ENCODE measurements at regions not wholly inside any gene's neighbourhood (a gene's known extent, or its start where the extent isn't known, plus 50 kb on each side); places are given as distances from the start of the nearest gene placed in this dataset.

DNA sequence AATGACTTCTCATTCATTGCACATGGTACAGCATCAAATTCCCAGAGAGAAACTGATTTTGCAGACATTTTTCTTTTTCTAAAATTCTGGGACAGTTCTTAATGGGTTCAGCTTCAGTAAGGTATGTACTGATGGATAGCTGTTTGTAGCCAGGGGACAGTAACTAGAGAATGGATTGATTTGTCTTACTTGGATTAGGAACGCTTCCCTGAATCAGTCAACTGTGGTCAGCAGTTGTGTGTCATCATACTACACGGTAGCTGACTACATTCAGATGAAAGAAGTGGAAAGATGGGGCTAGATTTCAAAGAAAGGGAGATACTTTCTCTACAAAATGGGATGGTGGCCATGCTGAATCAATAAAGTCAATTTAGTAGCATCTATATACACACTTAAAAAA is 431.4 kb downstream of the GRB14 start:
- intact Hi-C loops (cut with DNase I), result no loop called here
- WGBS, result 82% methylated on average over 2 of the region's 2 CpGs
- no peak for DNase-seq (ENCODE audit: low spot score)
- Histone ChIP-seq H3K27me3 (replicated peaks; ENCODE audit: insufficient read depth) (no peaks in the 10 kb centered on the region), H3K4me1 (replicated peaks) (no peaks in the 10 kb centered on the region), H3K27ac (no peak overlapping the region), H3K36me3 (no peaks in the 10 kb centered on the region), H3K4me3 (no peak overlapping the region), H3K9me3 (no peaks in the 10 kb centered on the region)
- TF ChIP-seq POLR2AphosphoS5 (IDR thresholded peaks at IDR 0.05) (no peak), POLR2A (IDR thresholded peaks at IDR 0.05) (no peak)
- TF ChIP-seq, protein P1, sequence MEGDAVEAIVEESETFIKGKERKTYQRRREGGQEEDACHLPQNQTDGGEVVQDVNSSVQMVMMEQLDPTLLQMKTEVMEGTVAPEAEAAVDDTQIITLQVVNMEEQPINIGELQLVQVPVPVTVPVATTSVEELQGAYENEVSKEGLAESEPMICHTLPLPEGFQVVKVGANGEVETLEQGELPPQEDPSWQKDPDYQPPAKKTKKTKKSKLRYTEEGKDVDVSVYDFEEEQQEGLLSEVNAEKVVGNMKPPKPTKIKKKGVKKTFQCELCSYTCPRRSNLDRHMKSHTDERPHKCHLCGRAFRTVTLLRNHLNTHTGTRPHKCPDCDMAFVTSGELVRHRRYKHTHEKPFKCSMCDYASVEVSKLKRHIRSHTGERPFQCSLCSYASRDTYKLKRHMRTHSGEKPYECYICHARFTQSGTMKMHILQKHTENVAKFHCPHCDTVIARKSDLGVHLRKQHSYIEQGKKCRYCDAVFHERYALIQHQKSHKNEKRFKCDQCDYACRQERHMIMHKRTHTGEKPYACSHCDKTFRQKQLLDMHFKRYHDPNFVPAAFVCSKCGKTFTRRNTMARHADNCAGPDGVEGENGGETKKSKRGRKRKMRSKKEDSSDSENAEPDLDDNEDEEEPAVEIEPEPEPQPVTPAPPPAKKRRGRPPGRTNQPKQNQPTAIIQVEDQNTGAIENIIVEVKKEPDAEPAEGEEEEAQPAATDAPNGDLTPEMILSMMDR (IDR thresholded peaks at IDR 0.05), result no peak

- no peak overlapping the region for H3K4me3 ChIP-seq
- no peaks in the 10 kb centered on the region for H3K4me1 ChIP-seq (replicated peaks)
- intact Hi-C loops (cut with DNase I), result no loop called here
- H3K36me3 ChIP-seq, result no peaks in the 10 kb centered on the region
- no peak for TF ChIP-seq POLR2A (IDR thresholded peaks at IDR 0.05)
- TF ChIP-seq, protein P1 (IDR thresholded peaks at IDR 0.05), result no peak
- TF ChIP-seq POLR2AphosphoS5 (IDR thresholded peaks at IDR 0.05), result no peak
- DNase-seq (ENCODE audit: low spot score), result no peak
- 85% methylated on average over 4 of the region's 4 CpGs for WGBS
- H3K9me3 ChIP-seq, result no peaks in the 10 kb centered on the region
- no peak overlapping the region for H3K27ac ChIP-seq
- no peaks in the 10 kb centered on the region for H3K27me3 ChIP-seq (replicated peaks; ENCODE audit: insufficient read depth)
Measured at GRCh38 chr2:164187121-164187520, 434.2 kb downstream of the GRB14 start.

DNA sequence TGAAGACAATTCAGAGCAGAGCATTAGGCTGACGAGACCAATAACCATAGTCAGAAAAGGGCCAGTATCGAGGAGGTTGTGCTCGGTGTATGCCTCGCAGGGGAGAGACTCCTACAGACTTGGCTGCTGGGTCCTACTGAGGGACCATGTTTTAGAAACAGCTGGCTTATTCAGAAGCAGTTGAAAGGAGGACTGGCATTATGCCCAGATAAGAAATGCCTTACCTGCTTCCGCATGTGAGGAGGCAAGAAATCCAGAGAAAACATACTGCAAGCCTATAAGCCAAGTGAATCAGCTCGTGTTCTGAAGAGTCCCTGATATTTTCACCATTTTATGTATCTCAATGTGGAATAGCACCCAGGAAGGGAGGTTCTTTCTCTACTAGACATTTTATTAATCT is 434.7 kb downstream of the GRB14 start:
- H3K9me3 ChIP-seq, result no peaks in the 10 kb centered on the region
- TF ChIP-seq POLR2A (IDR thresholded peaks at IDR 0.05) (no peak), POLR2AphosphoS5 (IDR thresholded peaks at IDR 0.05) (no peak)
- TF ChIP-seq, protein P1 (IDR thresholded peaks at IDR 0.05), result no peak
- no peak for DNase-seq (ENCODE audit: low spot score)
- H3K36me3 ChIP-seq, result no peaks in the 10 kb centered on the region
- WGBS, result 36% methylated on average over 6 of the region's 6 CpGs
- no peaks in the 10 kb centered on the region for H3K27me3 ChIP-seq (replicated peaks; ENCODE audit: insufficient read depth)
- intact Hi-C loops (cut with DNase I), result no loop called here
- no peak overlapping the region for H3K4me3 ChIP-seq
- H3K27ac ChIP-seq, result no peak overlapping the region
- no peaks in the 10 kb centered on the region for H3K4me1 ChIP-seq (replicated peaks)

- Histone ChIP-seq H3K27me3 (replicated peaks; ENCODE audit: insufficient read depth) (no peaks in the 10 kb centered on the region), H3K9me3 (no peaks in the 10 kb centered on the region), H3K4me1 (replicated peaks) (no peaks in the 10 kb centered on the region), H3K27ac (no peak overlapping the region), H3K4me3 (no peak overlapping the region), H3K36me3 (no peaks in the 10 kb centered on the region)
- intact Hi-C loops (cut with DNase I), result no loop called here
- no peak for DNase-seq (ENCODE audit: low spot score)
- TF ChIP-seq, protein P1 (IDR thresholded peaks at IDR 0.05), result no peak
- TF ChIP-seq POLR2A (IDR thresholded peaks at IDR 0.05), result no peak
- no peak for TF ChIP-seq POLR2AphosphoS5 (IDR thresholded peaks at IDR 0.05)
- WGBS, result 28% methylated on average over 5 of the region's 5 CpGs
Measured at GRCh38 chr2:164182116-164182627, 439.1 kb downstream of the GRB14 start.

GRCh38 chr2:164178835-164179465 is 442.3 kb downstream of the GRB14 start:
- intact Hi-C loops (cut with DNase I), result no loop called here
- Histone ChIP-seq H3K27ac (no peak overlapping the region), H3K4me3 (no peak overlapping the region), H3K36me3 (no peaks in the 10 kb centered on the region), H3K4me1 (replicated peaks) (no peaks in the 10 kb centered on the region), H3K27me3 (replicated peaks; ENCODE audit: insufficient read depth) (no peaks in the 10 kb centered on the region), H3K9me3 (no peaks in the 10 kb centered on the region)
- 74% methylated on average over 3 of the region's 3 CpGs for WGBS
- DNase-seq (ENCODE audit: low spot score), result no peak
- TF ChIP-seq POLR2AphosphoS5 (IDR thresholded peaks at IDR 0.05) (no peak), POLR2A (IDR thresholded peaks at IDR 0.05) (no peak)
- TF ChIP-seq, protein P1 (IDR thresholded peaks at IDR 0.05), result no peak
